ENCODE measurements at regions not wholly inside any gene's neighbourhood (a gene's known extent, or its start where the extent isn't known, plus 50 kb on each side); places are given as distances from the start of the nearest gene placed in this dataset.

- no peak for TF ChIP-seq CTCF (IDR thresholded peaks at IDR 0.05)
- no peak overlapping the region for H3K4me3 Mint-ChIP-seq
- ATAC-seq (ENCODE audit: low read depth) (no peak), DNase-seq (no peak)
- no peaks in the 10 kb centered on the region for H3K36me3 Mint-ChIP-seq (ENCODE audit: low read depth)
- H3K27me3 Mint-ChIP-seq = peaks cover 5% of the 10 kb centered on the region
- intact Hi-C loops (cut with micrococcal nuclease) = no loop called here
- H3K4me1 Mint-ChIP-seq = no peaks in the 10 kb centered on the region
- POLR2A ChIA-PET = no interaction called here
- H3K9me3 Mint-ChIP-seq = no peaks in the 10 kb centered on the region
- CTCF ChIA-PET = no interaction called here
- H3K27ac Mint-ChIP-seq = no peak overlapping the region
Observed at GRCh38 chr16:79712276-79712675, 111.7 kb upstream of the MAF start.

DNA sequence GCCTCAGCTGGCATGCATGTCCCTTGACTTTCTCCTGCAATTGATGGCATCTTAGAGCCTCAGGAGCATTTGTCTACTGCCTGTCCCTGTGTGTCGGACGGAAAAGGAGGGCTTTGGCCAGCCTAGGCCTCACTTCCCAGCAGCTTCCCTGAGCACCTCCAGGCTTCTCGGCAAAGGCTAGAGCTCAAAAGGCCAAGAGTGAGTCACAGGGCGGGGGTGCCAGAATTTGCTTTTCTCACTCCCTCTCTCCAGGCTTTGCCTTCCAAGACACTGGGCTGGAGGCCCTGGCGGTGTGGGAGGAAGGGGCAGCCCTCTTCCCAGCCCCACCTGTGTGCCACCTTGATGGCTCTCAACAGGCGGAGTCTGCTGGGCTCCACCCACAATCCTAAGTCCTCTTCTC lies 107.3 kb upstream of the MAF start:
- peaks cover 3% of the 10 kb centered on the region for H3K27me3 Mint-ChIP-seq
- TF ChIP-seq CTCF (IDR thresholded peaks at IDR 0.05) = no peak
- no peak overlapping the region for H3K27ac Mint-ChIP-seq
- no peaks in the 10 kb centered on the region for H3K9me3 Mint-ChIP-seq
- H3K36me3 Mint-ChIP-seq (ENCODE audit: low read depth) = no peaks in the 10 kb centered on the region
- intact Hi-C loops (cut with micrococcal nuclease) = no loop called here
- no peaks in the 10 kb centered on the region for H3K4me1 Mint-ChIP-seq
- ChIA-PET CTCF (no interaction called here), POLR2A (no interaction called here)
- no peak for ATAC-seq (ENCODE audit: low read depth)
- H3K4me3 Mint-ChIP-seq = no peak overlapping the region
- DNase-seq = no peak

- no peaks in the 10 kb centered on the region for H3K4me1 Mint-ChIP-seq
- no peak for TF ChIP-seq CTCF (IDR thresholded peaks at IDR 0.05)
- ChIA-PET POLR2A (no interaction called here), CTCF (no interaction called here)
- no peaks in the 10 kb centered on the region for H3K9me3 Mint-ChIP-seq
- intact Hi-C loops (cut with micrococcal nuclease) = no loop called here
- no peak overlapping the region for H3K27ac Mint-ChIP-seq
- H3K4me3 Mint-ChIP-seq = no peak overlapping the region
- no peak for ATAC-seq (ENCODE audit: low read depth)
- no peaks in the 10 kb centered on the region for H3K27me3 Mint-ChIP-seq
- no peak for DNase-seq
- H3K36me3 Mint-ChIP-seq (ENCODE audit: low read depth) = no peaks in the 10 kb centered on the region
Observed at GRCh38 chr16:79703066-79703465, 102.5 kb upstream of the MAF start.

- intact Hi-C loops (cut with micrococcal nuclease) = no loop called here
- no peaks in the 10 kb centered on the region for H3K36me3 Mint-ChIP-seq (ENCODE audit: low read depth)
- H3K9me3 Mint-ChIP-seq = peaks cover 7% of the 10 kb centered on the region
- DNase-seq (no peak), ATAC-seq (ENCODE audit: low read depth) (no peak)
- no peak for TF ChIP-seq CTCF (IDR thresholded peaks at IDR 0.05)
- ChIA-PET CTCF (no interaction called here), POLR2A (no interaction called here)
- H3K27ac Mint-ChIP-seq = no peak overlapping the region
- no peaks in the 10 kb centered on the region for H3K4me1 Mint-ChIP-seq
- H3K27me3 Mint-ChIP-seq = no peaks in the 10 kb centered on the region
- no peak overlapping the region for H3K4me3 Mint-ChIP-seq
Observed at GRCh38 chr16:79698341-79698753, 97.8 kb upstream of the MAF start.

- ATAC-seq (ENCODE audit: low read depth) = no peak
- no peak for DNase-seq
- TF ChIP-seq CTCF (IDR thresholded peaks at IDR 0.05) = peak; percentile 24
- Mint-ChIP-seq H3K4me3 (no peak overlapping the region), H3K27me3 (no peaks in the 10 kb centered on the region), H3K27ac (no peak overlapping the region), H3K9me3 (peaks cover 7% of the 10 kb centered on the region), H3K4me1 (no peaks in the 10 kb centered on the region), H3K36me3 (ENCODE audit: low read depth) (no peaks in the 10 kb centered on the region)
- ChIA-PET POLR2A (no interaction called here), CTCF (no interaction called here)
- intact Hi-C loops (cut with micrococcal nuclease) = no loop called here
Observed at GRCh38 chr16:79697562-79698112, 97.1 kb upstream of the MAF start.
